H9 (cell line): ENCODE measurements at regions not wholly inside any gene's neighbourhood (a gene's known extent, or its start where the extent isn't known, plus 50 kb on each side); places are given as distances from the start of the nearest gene placed in this dataset.

Experiments
- DNase-seq: peaks from one replicate; pipeline ENCODE4 v3.0.0-alpha.2; 2017
- H2AFZ ChIP-seq: one replicate; pipeline ENCODE4 v1.6.1; 2013; ENCODE audit warnings: mild to moderate bottlenecking, low read length, control low read depth, moderate library complexity
- H2AK5ac ChIP-seq: 2 replicates; pipeline ENCODE4 v1.6.1; 2013; ENCODE audit warnings: low read length, control low read depth, mixed read lengths; ENCODE audit not compliant: insufficient read length
- H2BK120ac ChIP-seq: one replicate; pipeline ENCODE4 v1.6.1; 2013; ENCODE audit warnings: low read depth, mild to moderate bottlenecking, low read length, control low read depth, inconsistent platforms; ENCODE audit not compliant: poor library complexity, severe bottlenecking
- H2BK12ac ChIP-seq: 2 replicates; pipeline ENCODE4 v1.6.1; 2013; ENCODE audit warnings: low read length, control low read depth, mixed read lengths, low read depth; ENCODE audit not compliant: insufficient read length
- H2BK15ac ChIP-seq: 2 replicates; pipeline ENCODE4 v1.6.1; 2013; ENCODE audit warnings: low read depth, low read length, control low read depth
- H2BK20ac ChIP-seq: one replicate; pipeline ENCODE4 v1.6.1; 2013; ENCODE audit warnings: low read depth, mild to moderate bottlenecking, low read length, control low read depth, inconsistent platforms; ENCODE audit not compliant: poor library complexity, severe bottlenecking
- H2BK5ac ChIP-seq: 2 replicates; pipeline ENCODE4 v1.6.1; 2013; ENCODE audit warnings: low read length, control low read depth, mixed read lengths; ENCODE audit not compliant: insufficient read length
- H3K14ac ChIP-seq: 2 replicates; pipeline ENCODE4 v1.6.1; 2013; ENCODE audit warnings: low read length, control low read depth; ENCODE audit not compliant: insufficient read depth
- H3K18ac ChIP-seq: 2 replicates; pipeline ENCODE4 v1.6.1; 2013; ENCODE audit warnings: low read depth, mild to moderate bottlenecking, mixed read lengths, low read length, control low read depth; ENCODE audit not compliant: insufficient read length
- H3K23ac ChIP-seq: 2 replicates; pipeline ENCODE4 v1.6.1; 2013; ENCODE audit warnings: low read length, control low read depth, mixed read lengths, low read depth; ENCODE audit not compliant: insufficient read length
- H3K23me2 ChIP-seq: 2 replicates; pipeline ENCODE4 v1.6.1; 2013; ENCODE audit warnings: low read depth, mild to moderate bottlenecking, mixed read lengths, low read length, control low read depth; ENCODE audit not compliant: insufficient read length, poor library complexity, severe bottlenecking
- H3K27ac ChIP-seq: 2 replicates; pipeline ENCODE4 v1.5.1; 2013; ENCODE audit warnings: low read length, control low read depth, mixed read lengths, low read depth; ENCODE audit not compliant: insufficient read length
- H3K27me3 ChIP-seq: 2 replicates; pipeline ENCODE4 v1.6.1; 2013; ENCODE audit warnings: low read length, control low read depth, inconsistent platforms; ENCODE audit not compliant: insufficient read depth
- H3K4ac ChIP-seq: 2 replicates; pipeline ENCODE4 v1.6.1; 2013; ENCODE audit warnings: low read depth, mild to moderate bottlenecking, control low read depth, inconsistent platforms, low read length, moderate library complexity
- H3K4me1 ChIP-seq: 2 replicates; pipeline ENCODE4 v1.6.1; 2013; ENCODE audit warnings: low read length, control low read depth, inconsistent platforms; ENCODE audit not compliant: insufficient read depth
- H3K4me2 ChIP-seq: 2 replicates; pipeline ENCODE4 v1.6.1; 2013; ENCODE audit warnings: low read length, control low read depth, mixed read lengths; ENCODE audit not compliant: insufficient read length, insufficient read depth
- H3K56ac ChIP-seq: 2 replicates; pipeline ENCODE4 v1.6.1; 2013; ENCODE audit warnings: low read depth, mild to moderate bottlenecking, mixed read lengths, low read length, control low read depth; ENCODE audit not compliant: insufficient read length
- H3K79me1 ChIP-seq: 2 replicates; pipeline ENCODE4 v1.6.1; 2013; ENCODE audit warnings: low read depth, mild to moderate bottlenecking, moderate library complexity, low read length, control low read depth, inconsistent platforms; ENCODE audit not compliant: insufficient read depth, poor library complexity, severe bottlenecking
- H3K79me2 ChIP-seq: 2 replicates; pipeline ENCODE4 v1.6.1; 2013; ENCODE audit warnings: low read length, control low read depth, inconsistent platforms; ENCODE audit not compliant: insufficient read depth
- H3K9ac ChIP-seq: 2 replicates; pipeline ENCODE4 v1.6.1; 2013; ENCODE audit warnings: low read length, control low read depth, mixed read lengths; ENCODE audit not compliant: insufficient read length; ENCODE audit errors: extremely low read depth
- H3K9me3 ChIP-seq: one replicate; pipeline ENCODE4 v1.6.1; 2013; ENCODE audit warnings: low read depth, low read length, inconsistent platforms; ENCODE audit not compliant: control insufficient read depth
- H3T11ph ChIP-seq: one replicate; pipeline ENCODE4 v1.6.1; 2013; ENCODE audit warnings: mild to moderate bottlenecking, low read length, control low read depth, inconsistent platforms
- H4K20me1 ChIP-seq: one replicate; pipeline ENCODE4 v1.6.1; 2013; ENCODE audit not compliant: control insufficient read depth, insufficient read length, insufficient read depth
- H4K5ac ChIP-seq: 2 replicates; pipeline ENCODE4 v1.6.1; 2013; ENCODE audit warnings: low read depth, mild to moderate bottlenecking, mixed read lengths, low read length, control low read depth; ENCODE audit not compliant: insufficient read length
- H4K8ac ChIP-seq: replicated peaks from 2 replicates; pipeline ENCODE4 v1.6.1; 2013; ENCODE audit warnings: low read length, control low read depth, mixed read lengths, low read depth; ENCODE audit not compliant: insufficient read length
- H4K91ac ChIP-seq: 2 replicates; pipeline ENCODE4 v1.6.1; 2013; ENCODE audit warnings: low read depth, mild to moderate bottlenecking, moderate library complexity, mixed read lengths, low read length, control low read depth; ENCODE audit not compliant: insufficient read length
- H3K27ac Mint-ChIP-seq, 3 experiments: 2 replicates in 2 of 3; 3 replicates in 1 of 3; pipeline ENCODE4 v1.8.0; 2020 to 2021; ENCODE audit warnings: mixed read lengths in 3 of 3, mild to moderate bottlenecking in 1 of 3, moderate library complexity in 1 of 3
- H3K27me3 Mint-ChIP-seq: 2 replicates; pipeline ENCODE4 v1.8.0; 2021; ENCODE audit warnings: low read depth, mild to moderate bottlenecking, moderate library complexity, mixed read lengths
- H3K36me3 Mint-ChIP-seq, 3 experiments: 2 replicates in 2 of 3; 3 replicates in 1 of 3; pipeline ENCODE4 v1.8.0; 2020 to 2021; ENCODE audit warnings: low read depth in 3 of 3, mixed read lengths in 3 of 3; ENCODE audit not compliant: insufficient read depth in 1 of 3
- H3K4me1 Mint-ChIP-seq, 2 experiments: 2 replicates each; pipeline ENCODE4 v1.8.0; 2020; ENCODE audit warnings: mixed read lengths in 2 of 2
- H3K4me3 Mint-ChIP-seq, 2 experiments: 2 replicates in 1 of 2; 3 replicates in 1 of 2; pipeline ENCODE4 v1.8.0; 2020 to 2021; ENCODE audit warnings: mild to moderate bottlenecking in 2 of 2, mixed read lengths in 2 of 2, moderate library complexity in 1 of 2
- H3K9me3 Mint-ChIP-seq, 2 experiments: 2 replicates in 1 of 2; 3 replicates in 1 of 2; pipeline ENCODE4 v1.8.0; 2020; ENCODE audit warnings: mild to moderate bottlenecking in 2 of 2, mixed read lengths in 2 of 2, moderate library complexity in 1 of 2
- CTCF ChIP-seq: fragments of 200-600 bp; sonication (generic); conservative IDR thresholded peaks from 3 replicates; pipeline ENCODE4 v1.8.0; 2021; ENCODE audit warnings: antibody characterized with exemption, mild to moderate bottlenecking
- whole genome bisulfite sequencing: extraction: QIAGEN DNeasy Blood & Tissue Kit; methylation state at CpG from one replicate; pipeline ENCODE4 v1.1.7; 2013; ENCODE audit warnings: missing lambda C conversion rate, low lambda C conversion rate, mixed read lengths; ENCODE audit not compliant: insufficient read length; ENCODE audit errors: extremely low coverage; 5-methylcytosine and 5-hydroxymethylcytosine counted together

DNA sequence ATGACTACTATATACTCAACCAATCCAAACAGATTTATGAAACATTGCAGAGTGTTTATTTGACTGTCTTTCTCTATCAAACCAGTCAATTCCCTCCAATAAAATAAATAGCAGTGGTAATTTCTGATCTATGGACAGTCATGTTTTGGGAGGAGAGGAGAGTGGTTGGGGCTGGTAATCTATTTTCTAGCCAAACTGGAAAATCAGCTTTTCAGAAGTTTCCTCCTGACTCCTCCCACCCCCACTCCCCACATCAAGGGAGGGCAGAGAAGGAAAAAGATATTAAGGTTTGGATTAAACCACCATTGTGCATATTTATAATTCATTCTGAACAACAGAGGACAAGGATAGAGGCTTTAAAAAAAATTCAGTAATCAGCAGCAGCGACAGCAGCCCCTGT is 69.4 kb upstream of the SOX13 start:
- H4K91ac ChIP-seq: no peak overlapping the region
- no peak for DNase-seq
- H3K23ac ChIP-seq: no peak overlapping the region
- no peak overlapping the region for H2BK12ac ChIP-seq
- peaks cover 7% of the 10 kb centered on the region; the same call in 1 of the 2 replicates for H3K4me1 ChIP-seq
- H2BK20ac ChIP-seq: no peak overlapping the region
- H2BK120ac ChIP-seq: no peak overlapping the region
- Mint-ChIP-seq H3K27me3 (peaks cover 16% of the 10 kb centered on the region), H3K9me3 (peaks cover 10 to 13% of the 10 kb centered on the region in 2 experiments), H3K27ac (no peak overlapping the region; a peak in 1 of 7 replicates), H3K36me3 (peaks cover 0 to 15% (median 2%) of the 10 kb centered on the region in 3 experiments; a peak in 4 of 7 replicates), H3K4me1 (peaks cover 31 to 36% of the 10 kb centered on the region in 2 experiments), H3K4me3 (no peak overlapping the region)
- no peak overlapping the region for H4K8ac ChIP-seq
- no peak overlapping the region for H2AK5ac ChIP-seq
- no peak overlapping the region for H2AFZ ChIP-seq
- H3K27me3 ChIP-seq: no peaks in the 10 kb centered on the region
- no peak overlapping the region for H2BK5ac ChIP-seq
- no peak overlapping the region for H3K56ac ChIP-seq
- H4K20me1 ChIP-seq: no peaks in the 10 kb centered on the region
- H3K79me1 ChIP-seq: no peaks in the 10 kb centered on the region
- H3T11ph ChIP-seq: no peak overlapping the region
- no peak overlapping the region for H3K27ac ChIP-seq
- no peaks in the 10 kb centered on the region for H3K9me3 ChIP-seq
- H3K14ac ChIP-seq: no peak overlapping the region
- H4K5ac ChIP-seq: no peak overlapping the region
- H3K18ac ChIP-seq: no peak overlapping the region
- WGBS: no CpG with 5 or more reads among the region's 1 CpG
- TF ChIP-seq CTCF: no peak
- no peaks in the 10 kb centered on the region for H3K79me2 ChIP-seq
- no peak overlapping the region for H2BK15ac ChIP-seq
- H3K9ac ChIP-seq: no peak overlapping the region
- no peaks in the 10 kb centered on the region for H3K23me2 ChIP-seq
- H3K4me2 ChIP-seq: no peak overlapping the region
- no peak overlapping the region for H3K4ac ChIP-seq
